Loucy (cell line): ENCODE measurements at regions not wholly inside any gene's neighbourhood (a gene's known extent, or its start where the extent isn't known, plus 50 kb on each side); places are given as distances from the start of the nearest gene placed in this dataset.

ENCODE experiments used
- EZH2phosphoT487 ChIP-seq: fragments of 200-600 bp; IDR thresholded peaks from 2 replicates; pipeline ENCODE4 v1.6.1; 2018; ENCODE audit warnings: antibody characterized with exemption, mild to moderate bottlenecking, moderate library complexity, borderline replicate concordance
- TF ChIP-seq, protein P1 (sequence below): fragments of 200-600 bp; sonication (generic); conservative IDR thresholded peaks from 2 replicates; pipeline ENCODE4 v1.5.1; 2014; ENCODE audit warnings: mild to moderate bottlenecking, antibody characterized with exemption, low read length

GRCh38 chr20:46835418-46835817 is 59.2 kb upstream of the EYA2 start:
- no peak for TF ChIP-seq EZH2phosphoT487
- TF ChIP-seq, protein P1, sequence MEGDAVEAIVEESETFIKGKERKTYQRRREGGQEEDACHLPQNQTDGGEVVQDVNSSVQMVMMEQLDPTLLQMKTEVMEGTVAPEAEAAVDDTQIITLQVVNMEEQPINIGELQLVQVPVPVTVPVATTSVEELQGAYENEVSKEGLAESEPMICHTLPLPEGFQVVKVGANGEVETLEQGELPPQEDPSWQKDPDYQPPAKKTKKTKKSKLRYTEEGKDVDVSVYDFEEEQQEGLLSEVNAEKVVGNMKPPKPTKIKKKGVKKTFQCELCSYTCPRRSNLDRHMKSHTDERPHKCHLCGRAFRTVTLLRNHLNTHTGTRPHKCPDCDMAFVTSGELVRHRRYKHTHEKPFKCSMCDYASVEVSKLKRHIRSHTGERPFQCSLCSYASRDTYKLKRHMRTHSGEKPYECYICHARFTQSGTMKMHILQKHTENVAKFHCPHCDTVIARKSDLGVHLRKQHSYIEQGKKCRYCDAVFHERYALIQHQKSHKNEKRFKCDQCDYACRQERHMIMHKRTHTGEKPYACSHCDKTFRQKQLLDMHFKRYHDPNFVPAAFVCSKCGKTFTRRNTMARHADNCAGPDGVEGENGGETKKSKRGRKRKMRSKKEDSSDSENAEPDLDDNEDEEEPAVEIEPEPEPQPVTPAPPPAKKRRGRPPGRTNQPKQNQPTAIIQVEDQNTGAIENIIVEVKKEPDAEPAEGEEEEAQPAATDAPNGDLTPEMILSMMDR = no peak
